ENCODE measurements at regions not wholly inside any gene's neighbourhood (a gene's known extent, or its start where the extent isn't known, plus 50 kb on each side); places are given as distances from the start of the nearest gene placed in this dataset.
A peak's percentile ranks its signal among the peaks of the same experiment; 100 is the strongest.

DNA sequence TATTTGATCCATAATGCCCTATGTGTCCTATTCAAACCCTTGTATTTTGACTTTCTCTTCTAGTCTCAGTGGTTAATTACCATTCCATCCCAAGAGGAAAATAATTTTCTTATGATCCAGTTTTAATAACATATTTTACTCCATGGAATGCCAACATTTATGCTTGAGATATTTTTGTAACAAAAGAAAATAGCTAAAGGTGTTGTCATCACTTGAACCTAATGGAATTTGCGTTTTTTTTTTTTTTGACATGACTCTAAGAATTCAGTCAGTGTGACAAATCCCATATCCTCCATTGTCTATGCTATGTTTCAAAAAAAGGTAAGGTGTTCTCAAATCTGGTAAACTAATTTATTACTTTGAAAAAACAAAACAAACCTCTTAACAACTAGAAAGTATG, 324.1 kb upstream of the ADAMTS5 start:
- H3K36me3 ChIP-seq (ENCODE audit: control insufficient read depth in 5 of 5, insufficient read depth in 5 of 5, low read length in 5 of 5): no peaks in the 10 kb centered on the region
- no peaks in the 10 kb centered on the region for H3K27me3 ChIP-seq (ENCODE audit: control insufficient read depth in 5 of 5, insufficient read depth in 4 of 5, low read length in 5 of 5)
- no peak overlapping the region for H3K4me3 ChIP-seq (ENCODE audit: low read depth in 1 of 5, low read length in 5 of 5)
- H3K9me3 ChIP-seq (ENCODE audit: control insufficient read depth in 5 of 5, low read length in 5 of 5): no peaks in the 10 kb centered on the region
- H3K27ac ChIP-seq (ENCODE audit: low read depth, low read length): no peak overlapping the region
- H3K9ac ChIP-seq (ENCODE audit: low read length in 5 of 5): no peak overlapping the region
- H3K4me1 ChIP-seq (ENCODE audit: control insufficient read depth in 5 of 5, insufficient read depth in 5 of 5, low read length in 5 of 5): peaks cover 0 to 7% (median 3%) of the 10 kb centered on the region in 5 donors

DNA sequence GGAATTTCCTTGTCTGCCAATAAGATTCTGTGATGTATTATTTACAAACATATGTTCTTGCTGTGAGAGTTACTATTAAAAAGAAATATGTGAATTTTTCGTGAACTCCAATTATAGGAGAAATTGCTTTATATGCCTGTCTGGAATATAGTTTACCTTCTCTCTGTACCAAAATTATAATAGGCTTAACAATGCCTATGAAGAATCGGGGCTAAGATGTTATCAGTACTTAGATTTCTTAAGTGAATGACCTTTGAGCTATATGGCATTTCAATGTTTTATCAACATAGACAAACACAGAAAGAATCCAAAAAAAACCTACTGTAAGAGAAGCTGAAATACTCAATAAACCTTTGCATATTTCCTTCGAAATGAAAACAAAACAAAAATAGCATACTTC, 323.1 kb upstream of the ADAMTS5 start:
- Histone ChIP-seq H3K9ac (ENCODE audit: low read length in 5 of 5) (no peak overlapping the region), H3K9me3 (ENCODE audit: control insufficient read depth in 5 of 5, low read length in 5 of 5) (no peaks in the 10 kb centered on the region), H3K36me3 (ENCODE audit: control insufficient read depth in 5 of 5, insufficient read depth in 5 of 5, low read length in 5 of 5) (no peaks in the 10 kb centered on the region), H3K27ac (ENCODE audit: low read depth, low read length) (no peak overlapping the region), H3K27me3 (ENCODE audit: control insufficient read depth in 5 of 5, insufficient read depth in 4 of 5, low read length in 5 of 5) (no peaks in the 10 kb centered on the region), H3K4me1 (ENCODE audit: control insufficient read depth in 5 of 5, insufficient read depth in 5 of 5, low read length in 5 of 5) (peaks cover 0 to 7% (median 3%) of the 10 kb centered on the region in 5 donors), H3K4me3 (ENCODE audit: low read depth in 1 of 5, low read length in 5 of 5) (peak overlapping the region in 1 of 5 donors; percentile 14)

DNA sequence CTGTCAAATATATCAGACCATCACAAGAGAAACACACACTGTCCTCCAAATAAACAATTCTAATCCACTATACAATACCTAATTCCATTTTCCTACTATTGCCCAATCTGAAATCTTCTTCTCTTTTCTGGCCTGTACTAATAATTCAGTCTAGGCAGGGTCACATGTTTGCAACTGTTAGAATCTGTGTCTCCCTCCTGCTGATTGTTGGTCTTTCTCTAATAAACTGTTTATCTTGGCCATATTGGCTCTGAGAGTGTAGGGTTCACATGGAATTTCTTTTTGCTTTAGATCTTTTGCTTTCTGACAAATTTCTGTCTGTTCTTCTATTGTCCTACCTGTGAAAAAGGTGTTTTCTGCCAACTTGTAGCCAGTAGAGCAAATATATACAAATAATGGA, 319.9 kb upstream of the ADAMTS5 start:
- no peak overlapping the region for H3K9ac ChIP-seq (ENCODE audit: low read length in 5 of 5)
- H3K27ac ChIP-seq (ENCODE audit: low read depth, low read length): no peak overlapping the region
- no peaks in the 10 kb centered on the region for H3K9me3 ChIP-seq (ENCODE audit: control insufficient read depth in 5 of 5, low read length in 5 of 5)
- H3K36me3 ChIP-seq (ENCODE audit: control insufficient read depth in 5 of 5, insufficient read depth in 5 of 5, low read length in 5 of 5): no peaks in the 10 kb centered on the region
- H3K4me1 ChIP-seq (ENCODE audit: control insufficient read depth in 5 of 5, insufficient read depth in 5 of 5, low read length in 5 of 5): peaks cover 0 to 7% (median 3%) of the 10 kb centered on the region in 5 donors
- H3K27me3 ChIP-seq (ENCODE audit: control insufficient read depth in 5 of 5, insufficient read depth in 4 of 5, low read length in 5 of 5): no peaks in the 10 kb centered on the region
- no peak overlapping the region for H3K4me3 ChIP-seq (ENCODE audit: low read depth in 1 of 5, low read length in 5 of 5)

DNA sequence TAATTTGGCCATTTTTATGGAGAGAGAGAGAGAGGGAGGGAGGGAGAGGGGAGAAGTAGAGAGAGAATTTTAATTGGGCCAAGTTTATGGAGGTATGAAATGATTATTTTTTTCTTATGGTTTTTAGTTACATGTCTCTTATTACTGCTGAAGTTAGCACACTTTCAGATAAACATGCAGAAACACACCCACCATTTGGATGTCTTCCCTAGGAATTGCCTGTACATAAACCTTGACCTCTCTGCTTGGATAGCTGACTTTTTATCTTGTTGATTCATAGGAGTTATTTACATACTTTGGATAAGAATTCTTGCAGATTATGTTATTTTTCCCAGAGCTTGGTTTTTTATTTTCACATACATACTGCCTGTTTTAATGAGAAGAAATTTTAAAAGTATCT, 310.2 kb upstream of the ADAMTS5 start:
- no peak overlapping the region for H3K27ac ChIP-seq (ENCODE audit: low read depth, low read length)
- H3K9me3 ChIP-seq (ENCODE audit: control insufficient read depth in 5 of 5, low read length in 5 of 5): no peaks in the 10 kb centered on the region
- H3K4me3 ChIP-seq (ENCODE audit: low read depth in 1 of 5, low read length in 5 of 5): no peak overlapping the region
- H3K4me1 ChIP-seq (ENCODE audit: control insufficient read depth in 5 of 5, insufficient read depth in 5 of 5, low read length in 5 of 5): peaks cover 0 to 4% (median 3%) of the 10 kb centered on the region in 5 donors
- no peaks in the 10 kb centered on the region for H3K36me3 ChIP-seq (ENCODE audit: control insufficient read depth in 5 of 5, insufficient read depth in 5 of 5, low read length in 5 of 5)
- no peaks in the 10 kb centered on the region for H3K27me3 ChIP-seq (ENCODE audit: control insufficient read depth in 5 of 5, insufficient read depth in 4 of 5, low read length in 5 of 5)
- no peak overlapping the region for H3K9ac ChIP-seq (ENCODE audit: low read length in 5 of 5)

DNA sequence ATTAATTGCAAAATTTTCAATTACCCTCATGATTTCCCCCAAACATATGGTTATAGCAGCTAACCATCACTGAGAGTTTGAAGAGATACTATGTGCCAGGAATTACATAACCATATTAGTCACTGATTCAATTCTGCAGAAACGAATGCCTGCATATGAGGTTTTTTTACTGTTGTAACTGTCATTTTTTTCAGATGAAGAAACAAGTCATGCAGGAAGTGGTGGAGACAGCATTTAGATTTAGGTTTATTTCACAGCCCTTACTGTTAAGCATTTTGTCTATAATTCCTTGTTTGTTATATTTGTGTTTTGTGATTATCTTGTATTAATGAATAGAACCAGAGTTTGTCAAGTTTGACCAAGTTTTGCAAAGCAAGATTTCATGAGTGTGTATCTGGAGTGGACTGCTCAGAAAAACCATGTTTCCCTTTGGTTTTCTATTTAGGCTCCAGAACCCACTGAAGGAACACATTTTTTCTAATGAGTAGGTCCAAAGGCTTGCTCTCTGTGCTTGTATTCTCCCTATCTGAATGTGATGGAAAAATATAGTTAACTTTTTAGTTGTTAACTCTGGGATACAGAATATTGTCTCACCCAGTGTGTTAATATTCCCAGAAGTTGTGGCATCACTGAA, 308.5 kb upstream of the ADAMTS5 start:
- peaks cover 0 to 4% (median 3%) of the 10 kb centered on the region in 5 donors for H3K4me1 ChIP-seq (ENCODE audit: control insufficient read depth in 5 of 5, insufficient read depth in 5 of 5, low read length in 5 of 5)
- no peaks in the 10 kb centered on the region for H3K36me3 ChIP-seq (ENCODE audit: control insufficient read depth in 5 of 5, insufficient read depth in 5 of 5, low read length in 5 of 5)
- no peak overlapping the region for H3K4me3 ChIP-seq (ENCODE audit: low read depth in 1 of 5, low read length in 5 of 5)
- H3K9ac ChIP-seq (ENCODE audit: low read length in 5 of 5): no peak overlapping the region
- no peaks in the 10 kb centered on the region for H3K27me3 ChIP-seq (ENCODE audit: control insufficient read depth in 5 of 5, insufficient read depth in 4 of 5, low read length in 5 of 5)
- no peaks in the 10 kb centered on the region for H3K9me3 ChIP-seq (ENCODE audit: control insufficient read depth in 5 of 5, low read length in 5 of 5)
- H3K27ac ChIP-seq (ENCODE audit: low read depth, low read length): no peak overlapping the region

DNA sequence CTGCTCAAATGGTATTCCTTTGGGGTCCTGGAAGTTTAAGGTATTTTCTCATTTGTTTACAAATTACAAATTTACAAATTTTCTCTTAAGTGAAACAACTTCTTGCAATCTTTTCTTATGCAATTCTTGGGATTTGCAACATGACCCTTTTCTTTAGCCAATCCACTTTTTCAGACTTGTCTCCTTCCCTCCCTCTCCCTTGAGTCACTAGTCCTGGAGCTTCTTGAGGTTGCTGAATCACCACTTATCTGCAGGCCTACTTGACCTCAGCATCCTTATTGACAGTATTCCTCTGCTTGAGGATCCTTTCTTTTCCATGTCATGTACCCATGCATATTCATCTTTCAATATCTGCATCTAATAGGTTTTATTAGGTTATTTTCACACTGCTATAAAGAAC, 302.8 kb upstream of the ADAMTS5 start:
- H3K27ac ChIP-seq (ENCODE audit: low read depth, low read length): no peak overlapping the region

DNA sequence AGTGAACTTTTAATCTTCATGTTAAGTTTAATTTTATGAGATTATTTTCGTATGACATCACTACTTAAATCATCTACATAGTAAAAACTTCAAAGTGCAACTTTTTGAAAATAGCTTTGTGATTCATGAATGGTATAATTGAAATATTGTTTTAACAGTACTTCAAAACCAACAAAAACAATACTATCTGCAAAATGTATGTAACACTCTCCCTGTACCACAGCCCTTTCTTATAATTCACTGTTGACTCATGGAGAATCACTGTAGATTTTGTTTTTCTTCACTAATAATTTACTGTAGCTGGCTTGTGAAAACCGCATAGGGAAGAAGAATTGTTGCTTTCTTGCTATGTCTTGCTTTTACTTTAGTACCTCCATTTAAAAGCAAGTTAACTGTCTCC, 301.4 kb upstream of the ADAMTS5 start:
- Histone ChIP-seq H3K4me3 (ENCODE audit: low read depth in 1 of 5, low read length in 5 of 5) (no peak overlapping the region), H3K4me1 (ENCODE audit: control insufficient read depth in 5 of 5, insufficient read depth in 5 of 5, low read length in 5 of 5) (peaks cover 0 to 8% (median 3%) of the 10 kb centered on the region in 5 donors), H3K27ac (ENCODE audit: low read depth, low read length) (no peak overlapping the region), H3K27me3 (ENCODE audit: control insufficient read depth in 5 of 5, insufficient read depth in 4 of 5, low read length in 5 of 5) (no peaks in the 10 kb centered on the region), H3K9me3 (ENCODE audit: control insufficient read depth in 5 of 5, low read length in 5 of 5) (no peaks in the 10 kb centered on the region), H3K36me3 (ENCODE audit: control insufficient read depth in 5 of 5, insufficient read depth in 5 of 5, low read length in 5 of 5) (no peaks in the 10 kb centered on the region), H3K9ac (ENCODE audit: low read length in 5 of 5) (no peak overlapping the region)

More for the DNA sequence above, 302.8 kb upstream of the ADAMTS5 start:
- Histone ChIP-seq H3K36me3 (ENCODE audit: control insufficient read depth in 5 of 5, insufficient read depth in 5 of 5, low read length in 5 of 5) (no peaks in the 10 kb centered on the region), H3K9ac (ENCODE audit: low read length in 5 of 5) (no peak overlapping the region), H3K4me1 (ENCODE audit: control insufficient read depth in 5 of 5, insufficient read depth in 5 of 5, low read length in 5 of 5) (peaks cover 0 to 8% (median 3%) of the 10 kb centered on the region in 5 donors), H3K9me3 (ENCODE audit: control insufficient read depth in 5 of 5, low read length in 5 of 5) (no peaks in the 10 kb centered on the region), H3K4me3 (ENCODE audit: low read depth in 1 of 5, low read length in 5 of 5) (no peak overlapping the region), H3K27me3 (ENCODE audit: control insufficient read depth in 5 of 5, insufficient read depth in 4 of 5, low read length in 5 of 5) (no peaks in the 10 kb centered on the region)

DNA sequence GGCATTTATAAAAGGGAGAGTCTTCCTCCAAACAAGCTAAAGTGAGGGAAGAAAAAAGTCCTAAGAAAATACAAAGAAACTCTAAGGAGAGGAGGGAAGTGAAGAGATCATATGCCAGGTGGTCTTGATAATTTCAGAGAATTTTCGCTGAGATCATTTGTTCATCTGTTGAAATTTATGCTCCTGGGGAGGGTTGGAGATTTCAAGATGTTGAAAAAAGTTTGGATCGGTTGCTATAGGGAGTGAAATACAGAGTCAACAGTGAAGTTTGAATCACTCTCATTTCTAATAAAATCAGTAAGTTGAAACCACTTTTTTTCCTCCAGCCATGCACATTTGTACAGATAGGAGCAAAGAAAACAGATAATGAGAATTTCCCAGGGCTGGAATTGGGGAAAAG, 299.1 kb upstream of the ADAMTS5 start:
- Histone ChIP-seq H3K4me1 (ENCODE audit: control insufficient read depth in 5 of 5, insufficient read depth in 5 of 5, low read length in 5 of 5) (peaks cover 0 to 8% (median 3%) of the 10 kb centered on the region in 5 donors), H3K27me3 (ENCODE audit: control insufficient read depth in 5 of 5, insufficient read depth in 4 of 5, low read length in 5 of 5) (no peaks in the 10 kb centered on the region), H3K9ac (ENCODE audit: low read length in 5 of 5) (no peak overlapping the region), H3K27ac (ENCODE audit: low read depth, low read length) (peak overlapping the region; percentile 6), H3K36me3 (ENCODE audit: control insufficient read depth in 5 of 5, insufficient read depth in 5 of 5, low read length in 5 of 5) (no peaks in the 10 kb centered on the region), H3K9me3 (ENCODE audit: control insufficient read depth in 5 of 5, low read length in 5 of 5) (no peaks in the 10 kb centered on the region), H3K4me3 (ENCODE audit: low read depth in 1 of 5, low read length in 5 of 5) (no peak overlapping the region)

DNA sequence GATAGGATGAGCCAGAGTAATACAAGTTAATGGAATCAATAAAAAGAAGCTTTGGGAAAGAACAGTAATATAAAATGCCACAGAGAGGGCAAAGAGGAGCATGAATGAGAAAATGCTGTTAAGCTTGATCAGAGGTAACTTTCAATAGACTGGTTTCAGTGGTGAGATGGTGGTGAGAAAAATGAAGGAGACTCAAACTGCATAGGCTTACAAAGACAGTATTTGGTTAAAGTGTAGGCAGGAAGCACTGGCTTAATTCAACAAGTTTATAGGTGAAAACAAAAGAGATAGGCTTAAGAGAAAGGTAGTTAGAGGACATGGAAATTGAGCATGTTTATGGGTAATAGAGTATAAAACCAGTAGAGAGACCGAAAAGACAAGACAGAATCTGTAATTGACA, 298.6 kb upstream of the ADAMTS5 start:
- Histone ChIP-seq H3K36me3 (ENCODE audit: control insufficient read depth in 5 of 5, insufficient read depth in 5 of 5, low read length in 5 of 5) (no peaks in the 10 kb centered on the region), H3K4me1 (ENCODE audit: control insufficient read depth in 5 of 5, insufficient read depth in 5 of 5, low read length in 5 of 5) (peaks cover 0 to 8% (median 3%) of the 10 kb centered on the region in 5 donors), H3K4me3 (ENCODE audit: low read depth in 1 of 5, low read length in 5 of 5) (no peak overlapping the region), H3K27ac (ENCODE audit: low read depth, low read length) (no peak overlapping the region), H3K27me3 (ENCODE audit: control insufficient read depth in 5 of 5, insufficient read depth in 4 of 5, low read length in 5 of 5) (no peaks in the 10 kb centered on the region), H3K9me3 (ENCODE audit: control insufficient read depth in 5 of 5, low read length in 5 of 5) (no peaks in the 10 kb centered on the region), H3K9ac (ENCODE audit: low read length in 5 of 5) (no peak overlapping the region)

DNA sequence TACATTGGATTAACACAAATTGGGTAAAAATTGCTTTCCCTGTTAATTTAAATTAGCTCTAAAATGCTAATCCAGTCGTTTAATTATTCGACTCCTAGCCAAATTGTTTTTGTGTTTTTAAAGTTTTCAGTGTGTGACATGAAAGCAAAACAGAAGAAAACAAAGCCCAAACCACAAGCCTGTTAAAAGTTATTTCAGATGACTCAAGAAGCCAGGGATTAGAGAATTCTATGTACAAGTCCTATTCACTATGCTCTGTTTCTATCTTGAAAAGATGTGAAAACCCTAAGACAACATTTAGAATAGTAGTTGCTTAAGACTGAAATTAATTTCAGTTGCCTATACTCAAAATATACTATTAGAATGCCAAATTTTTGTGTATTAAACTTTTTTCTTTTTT, 294.8 kb upstream of the ADAMTS5 start:
- no peak overlapping the region for H3K9ac ChIP-seq (ENCODE audit: low read length in 5 of 5)
- no peak overlapping the region for H3K27ac ChIP-seq (ENCODE audit: low read depth, low read length)

More for the DNA sequence above, 294.8 kb upstream of the ADAMTS5 start:
- Histone ChIP-seq H3K36me3 (ENCODE audit: control insufficient read depth in 5 of 5, insufficient read depth in 5 of 5, low read length in 5 of 5) (no peaks in the 10 kb centered on the region), H3K9me3 (ENCODE audit: control insufficient read depth in 5 of 5, low read length in 5 of 5) (no peaks in the 10 kb centered on the region), H3K4me1 (ENCODE audit: control insufficient read depth in 5 of 5, insufficient read depth in 5 of 5, low read length in 5 of 5) (peaks cover 0 to 27% (median 13%) of the 10 kb centered on the region in 5 donors), H3K27me3 (ENCODE audit: control insufficient read depth in 5 of 5, insufficient read depth in 4 of 5, low read length in 5 of 5) (no peaks in the 10 kb centered on the region), H3K4me3 (ENCODE audit: low read depth in 1 of 5, low read length in 5 of 5) (no peak overlapping the region)

Measured in subcutaneous abdominal adipose tissue (tissue), 5 donors.